ENCODE measurements at regions not wholly inside any gene's neighbourhood (a gene's known extent, or its start where the extent isn't known, plus 50 kb on each side); places are given as distances from the start of the nearest gene placed in this dataset.

- Histone ChIP-seq H3K9ac (no peak overlapping the region), H2AFZ (ENCODE audit: low read depth) (no peak overlapping the region), H3K36me3 (replicated peaks in 1 of 2; ENCODE audit: control insufficient read depth in 1 of 2, insufficient read depth in 2 of 2, low read length in 1 of 2) (no peaks in the 10 kb centered on the region), H3K4me2 (no peak overlapping the region), H3K27ac (ENCODE audit: low read depth in 2 of 2, low read length in 1 of 2) (no peak overlapping the region), H3K9me3 (no peaks in the 10 kb centered on the region), H3K9me2 (no peaks in the 10 kb centered on the region), H3K4me3 (ENCODE audit: low read depth in 2 of 2, low read length in 1 of 2) (no peak overlapping the region), H3K4me1 (ENCODE audit: control insufficient read depth in 1 of 2, insufficient read depth in 2 of 2, low read depth in 1 of 2, low read length in 1 of 2) (peaks cover 0 to 19% of the 10 kb centered on the region in 2 experiments; a peak in 1 of 4 replicates), H4K20me1 (ENCODE audit: insufficient read depth) (no peaks in the 10 kb centered on the region), H3K27me3 (ENCODE audit: insufficient read depth) (no peaks in the 10 kb centered on the region), H3F3A (replicated peaks; ENCODE audit: insufficient read depth) (peaks cover 5% of the 10 kb centered on the region), H3K79me2 (ENCODE audit: insufficient read depth) (no peaks in the 10 kb centered on the region)
- ChIA-PET POLR2A (no interaction called here), CTCF (no interaction called here)
- no peak for DNase-seq
- no peak for TF ChIP-seq RCOR1 (IDR thresholded peaks at IDR 0.05; ENCODE audit: low read length)
- TF ChIP-seq TCF12 (IDR thresholded peaks at IDR 0.05) = no peak
- no peak for TF ChIP-seq REST (IDR thresholded peaks at IDR 0.05; ENCODE audit: low read depth, low read length)
- no peak for TF ChIP-seq RFX5 (IDR thresholded peaks at IDR 0.05; ENCODE audit: low read length)
- no peak for TF ChIP-seq RAD21 (IDR thresholded peaks at IDR 0.05; ENCODE audit: low read length)
- TF ChIP-seq RXRA (IDR thresholded peaks at IDR 0.05; ENCODE audit: borderline replicate concordance, low read depth) = no peak
- TF ChIP-seq NRF1 (IDR thresholded peaks at IDR 0.05; ENCODE audit: low read depth, low read length) = no peak
- TF ChIP-seq TAF1 (IDR thresholded peaks at IDR 0.05; ENCODE audit: borderline replicate concordance, low read depth, low read length) = no peak
- no peak for TF ChIP-seq EZH2phosphoT487 (IDR thresholded peaks at IDR 0.05; ENCODE audit: borderline replicate concordance, low read depth)
- TF ChIP-seq POLR2AphosphoS5 (IDR thresholded peaks at IDR 0.05; ENCODE audit: low read depth, low read length) = no peak
- TF ChIP-seq ELF1 (IDR thresholded peaks at IDR 0.05) = no peak
- no peak for TF ChIP-seq EP300 (IDR thresholded peaks at IDR 0.05; ENCODE audit: borderline replicate concordance in 1 of 2, low read depth in 1 of 2, low read length in 1 of 2)
- no peak for TF ChIP-seq GABPA (IDR thresholded peaks at IDR 0.05; ENCODE audit: low read depth)
- 83% methylated on average over 1 of the region's 1 CpG for WGBS (ENCODE audit: low lambda C conversion rate)
Measured at GRCh38 chr2:217340899-217341298, 481.0 kb upstream of the TNP1 start.

- no peak overlapping the region for H3K4me3 ChIP-seq (ENCODE audit: low read depth in 2 of 2, low read length in 1 of 2)
- no peaks in the 10 kb centered on the region for H3K9me3 ChIP-seq
- no peaks in the 10 kb centered on the region for H4K20me1 ChIP-seq (ENCODE audit: insufficient read depth)
- no peak for DNase-seq
- no peak overlapping the region for H3K9ac ChIP-seq
- no peak overlapping the region for H3K4me2 ChIP-seq
- peaks cover 5% of the 10 kb centered on the region for H3F3A ChIP-seq (replicated peaks; ENCODE audit: insufficient read depth)
- peaks cover 0 to 19% of the 10 kb centered on the region in 2 experiments; a peak in 1 of 4 replicates for H3K4me1 ChIP-seq (ENCODE audit: control insufficient read depth in 1 of 2, insufficient read depth in 2 of 2, low read depth in 1 of 2, low read length in 1 of 2)
- no peaks in the 10 kb centered on the region for H3K9me2 ChIP-seq
- CTCF ChIA-PET = no interaction called here
- POLR2A ChIA-PET = no interaction called here
- no peak overlapping the region for H2AFZ ChIP-seq (ENCODE audit: low read depth)
- no peak for TF ChIP-seq EZH2phosphoT487 (IDR thresholded peaks at IDR 0.05; ENCODE audit: borderline replicate concordance, low read depth)
- TF ChIP-seq FOSL2 (IDR thresholded peaks at IDR 0.05; ENCODE audit: borderline replicate concordance, low read depth) = no peak
- TF ChIP-seq FOXM1 (IDR thresholded peaks at IDR 0.05; ENCODE audit: low read depth) = no peak
- no peak for TF ChIP-seq TAF1 (IDR thresholded peaks at IDR 0.05; ENCODE audit: borderline replicate concordance, low read depth, low read length)
- no peak for TF ChIP-seq NRF1 (IDR thresholded peaks at IDR 0.05; ENCODE audit: low read depth, low read length)
- no peaks in the 10 kb centered on the region for H3K27me3 ChIP-seq (ENCODE audit: insufficient read depth)
- H3K79me2 ChIP-seq (ENCODE audit: insufficient read depth) = no peaks in the 10 kb centered on the region
- no peaks in the 10 kb centered on the region for H3K36me3 ChIP-seq (replicated peaks in 1 of 2; ENCODE audit: control insufficient read depth in 1 of 2, insufficient read depth in 2 of 2, low read length in 1 of 2)
- H3K27ac ChIP-seq (ENCODE audit: low read depth in 2 of 2, low read length in 1 of 2) = no peak overlapping the region
Measured at GRCh38 chr2:217340176-217340575, 480.3 kb upstream of the TNP1 start.
